Stimulated activated memory B cell treated with anti-CD40 and anti-IgM and Interleukin-4, amounts not matched to agents 10 μg/mL and 1 μg/mL and 100 μg/mL, for 72 hours (primary cell): ENCODE measurements at regions not wholly inside any gene's neighbourhood (a gene's known extent, or its start where the extent isn't known, plus 50 kb on each side); places are given as distances from the start of the nearest gene placed in this dataset.
"Not testable (repeated sequence)": the region's sequence is repeated elsewhere in the genome, so short reads cannot be mapped to it uniquely, and the experiment has no call there.

Experiments used
- ATAC-seq: fragments of 150-1000 bp; cut with Tn5 transposase; 2 replicates; pipeline ENCODE4 v1.10.0; 2021
- H3K27ac Mint-ChIP-seq: one replicate; pipeline ENCODE4 v1.8.0; 2022; ENCODE audit warnings: mild to moderate bottlenecking, mixed read lengths
- H3K27me3 Mint-ChIP-seq: one replicate; pipeline ENCODE4 v1.8.0; 2022; ENCODE audit warnings: mixed read lengths
- H3K36me3 Mint-ChIP-seq: one replicate; pipeline ENCODE4 v1.8.0; 2022; ENCODE audit warnings: mixed read lengths
- H3K4me1 Mint-ChIP-seq: one replicate; pipeline ENCODE4 v1.8.0; 2022; ENCODE audit warnings: mixed read lengths
- H3K4me3 Mint-ChIP-seq: one replicate; pipeline ENCODE4 v1.8.0; 2022; ENCODE audit warnings: mild to moderate bottlenecking, moderate library complexity, mixed read lengths
- H3K9me3 Mint-ChIP-seq: one replicate; pipeline ENCODE4 v1.8.0; 2022; ENCODE audit warnings: mixed read lengths

DNA sequence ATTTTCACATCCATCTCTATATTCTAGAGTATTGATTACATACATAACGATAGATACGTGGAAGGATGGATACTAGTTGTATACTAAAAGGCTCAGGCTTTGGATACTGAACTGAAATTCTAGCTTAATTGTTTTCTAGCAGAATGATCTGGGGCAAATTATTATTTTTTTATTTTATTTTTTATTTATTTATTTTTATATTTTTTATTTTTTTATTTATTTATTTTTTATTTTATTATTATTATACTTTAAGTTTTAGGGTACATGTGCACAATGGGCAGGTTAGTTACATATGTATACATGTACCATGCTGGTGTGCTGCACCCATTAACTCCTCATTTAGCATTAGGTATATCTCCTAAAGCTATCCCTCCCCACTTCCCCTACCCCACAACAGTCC lies 432.6 kb upstream of the GRM7 start:
- peaks cover 12% of the 10 kb centered on the region for H3K27me3 Mint-ChIP-seq
- not testable (repeated sequence) for H3K4me3 Mint-ChIP-seq, H3K4me1 Mint-ChIP-seq, H3K27ac Mint-ChIP-seq, H3K36me3 Mint-ChIP-seq, ATAC-seq
- peaks cover 12% of the 10 kb centered on the region for H3K9me3 Mint-ChIP-seq

DNA sequence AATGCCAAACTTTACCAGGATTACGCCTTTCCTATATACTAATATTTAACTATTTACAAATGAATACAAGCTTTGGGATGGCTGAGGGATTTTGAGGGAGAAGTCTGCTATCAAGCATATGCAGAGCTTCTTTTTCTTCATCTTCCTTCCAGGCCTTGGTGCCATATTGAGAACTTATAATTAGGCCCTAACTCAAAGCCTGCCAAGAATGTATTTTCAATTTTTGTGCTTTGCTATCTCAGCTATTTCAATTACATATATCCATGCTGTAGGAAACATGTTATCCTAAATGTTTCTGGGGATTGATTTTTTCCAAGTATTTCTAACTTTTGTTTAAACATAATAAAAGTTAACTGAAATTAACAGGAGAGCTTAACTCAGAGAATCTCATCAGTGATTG lies 425.0 kb upstream of the GRM7 start:
- Mint-ChIP-seq H3K27ac (no peak overlapping the region), H3K4me3 (no peak overlapping the region), H3K4me1 (no peaks in the 10 kb centered on the region), H3K27me3 (peaks cover 20% of the 10 kb centered on the region), H3K36me3 (no peaks in the 10 kb centered on the region), H3K9me3 (no peaks in the 10 kb centered on the region)
- ATAC-seq = no peak

DNA sequence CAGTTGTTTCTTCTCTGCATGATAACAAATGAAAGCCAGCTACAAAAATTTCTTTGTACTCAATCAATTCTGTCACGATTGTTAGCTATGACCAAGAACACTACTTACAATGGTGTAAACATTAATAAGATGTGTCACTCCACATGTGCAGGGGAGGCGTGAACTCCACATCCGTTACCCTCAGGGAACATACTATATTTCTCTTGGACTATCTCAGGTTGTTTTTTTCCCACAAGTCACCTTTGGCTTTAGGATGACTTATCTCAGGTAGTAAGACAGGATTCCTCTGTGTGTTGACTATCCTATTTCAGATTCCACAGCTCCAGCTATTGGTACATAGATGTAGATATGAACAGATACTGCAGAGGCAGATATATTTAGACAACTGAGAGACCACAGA lies 423.3 kb upstream of the GRM7 start:
- Mint-ChIP-seq H3K4me1 (no peaks in the 10 kb centered on the region), H3K4me3 (no peak overlapping the region), H3K36me3 (no peaks in the 10 kb centered on the region), H3K27ac (no peak overlapping the region), H3K27me3 (peaks cover 14% of the 10 kb centered on the region), H3K9me3 (no peaks in the 10 kb centered on the region)
- no peak for ATAC-seq

DNA sequence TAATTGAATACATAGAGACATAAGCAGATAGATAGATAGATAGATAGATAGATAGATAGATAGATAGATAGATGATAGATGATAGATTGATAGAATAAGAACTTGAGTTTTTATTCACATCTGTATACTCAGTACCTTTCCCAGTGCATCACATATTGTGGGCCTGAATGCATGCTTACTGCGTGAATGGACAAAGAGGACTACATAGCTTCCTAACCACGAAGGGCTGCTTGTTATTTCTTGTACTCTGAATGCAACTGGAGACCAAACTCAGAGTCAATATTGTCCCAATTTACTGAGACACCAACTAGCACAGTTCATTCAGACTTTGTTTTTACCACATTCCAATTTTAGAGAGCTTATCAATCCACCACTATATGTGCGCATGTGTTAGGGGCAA lies 422.9 kb upstream of the GRM7 start:
- H3K9me3 Mint-ChIP-seq = no peaks in the 10 kb centered on the region
- no peak for ATAC-seq
- H3K36me3 Mint-ChIP-seq = no peaks in the 10 kb centered on the region
- no peaks in the 10 kb centered on the region for H3K4me1 Mint-ChIP-seq
- H3K4me3 Mint-ChIP-seq = no peak overlapping the region
- H3K27ac Mint-ChIP-seq = no peak overlapping the region
- peaks cover 10% of the 10 kb centered on the region for H3K27me3 Mint-ChIP-seq

DNA sequence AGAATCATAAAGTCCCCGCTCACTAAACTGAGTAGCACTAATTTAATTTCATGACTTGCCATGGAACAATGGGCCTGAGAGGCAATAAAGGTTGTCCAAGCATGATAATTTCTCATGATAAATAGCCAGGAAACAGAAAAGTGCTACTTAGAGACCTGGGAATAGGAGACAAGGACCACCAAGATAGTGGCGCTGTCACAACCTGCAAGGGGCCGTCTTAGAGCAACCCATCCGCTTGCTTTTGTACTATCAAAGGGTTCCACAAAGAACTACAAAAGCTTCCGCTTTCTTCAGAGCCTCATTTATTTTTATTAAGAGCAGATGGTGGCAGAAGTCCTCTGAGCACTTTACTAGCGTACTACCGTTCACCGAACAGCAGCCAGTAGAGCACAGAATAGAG lies 421.7 kb upstream of the GRM7 start:
- Mint-ChIP-seq H3K9me3 (no peaks in the 10 kb centered on the region), H3K4me1 (no peaks in the 10 kb centered on the region)
- no peak for ATAC-seq

DNA sequence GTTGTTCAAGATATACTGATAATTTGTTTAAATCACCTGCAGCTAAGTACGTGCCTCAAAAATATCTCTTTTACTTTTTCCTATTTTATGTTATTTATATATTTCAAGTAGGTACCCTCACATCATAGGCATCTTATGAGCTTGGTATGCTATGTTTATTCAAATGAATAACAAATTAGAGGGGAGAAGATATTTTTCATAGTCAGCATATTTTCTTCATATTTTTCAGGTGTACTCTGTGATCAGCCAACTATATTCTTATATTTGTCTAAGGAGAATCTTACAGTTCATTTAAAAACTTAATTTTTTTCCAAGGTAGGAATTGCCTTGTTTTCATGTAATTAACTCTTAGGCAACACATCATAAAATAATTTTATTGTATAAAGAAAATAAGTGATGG lies 421.1 kb upstream of the GRM7 start:
- Mint-ChIP-seq H3K27ac (no peak overlapping the region), H3K4me1 (no peaks in the 10 kb centered on the region), H3K36me3 (no peaks in the 10 kb centered on the region), H3K9me3 (no peaks in the 10 kb centered on the region), H3K4me3 (no peak overlapping the region), H3K27me3 (peaks cover 8% of the 10 kb centered on the region)
- ATAC-seq = no peak

More for the DNA sequence above, 421.7 kb upstream of the GRM7 start:
- Mint-ChIP-seq H3K36me3 (no peaks in the 10 kb centered on the region), H3K4me3 (no peak overlapping the region), H3K27ac (no peak overlapping the region), H3K27me3 (peaks cover 8% of the 10 kb centered on the region)

DNA sequence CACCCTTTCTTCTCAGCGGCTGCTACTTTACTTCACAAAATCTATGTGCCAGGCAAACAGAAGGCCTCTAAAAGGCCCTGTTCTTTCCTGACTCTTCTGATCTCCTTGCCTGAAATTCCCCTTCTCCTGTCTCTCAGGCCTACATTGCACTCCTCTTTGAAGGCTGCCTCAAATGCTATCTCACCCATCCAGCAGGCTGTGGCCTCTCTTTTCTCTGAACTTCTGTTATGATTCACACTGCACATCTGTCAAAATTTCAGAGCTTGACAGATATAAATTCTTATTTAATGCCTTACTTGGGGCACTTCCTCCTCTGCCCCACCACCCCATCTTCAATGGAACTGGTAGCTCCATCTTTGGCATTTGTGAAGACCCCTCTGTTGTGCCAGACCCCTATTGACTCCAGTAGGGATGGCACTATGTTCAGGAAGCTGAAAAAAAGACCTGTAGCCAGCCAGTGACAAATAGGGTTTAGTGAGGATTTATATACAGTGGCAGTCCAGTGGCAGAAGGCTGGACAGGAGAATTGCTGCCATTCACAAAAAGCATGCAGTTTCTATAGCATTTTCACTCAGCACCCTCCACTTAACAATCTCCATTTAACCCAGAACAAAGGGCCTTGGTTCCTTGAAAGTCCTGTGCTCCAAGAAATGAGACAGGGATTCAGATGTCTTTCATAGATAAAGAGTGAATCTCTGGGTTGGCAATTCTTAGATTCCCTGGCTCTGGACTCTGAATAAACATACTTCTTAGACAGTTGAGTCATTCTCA lies 415.8 kb upstream of the GRM7 start:
- Mint-ChIP-seq H3K27ac (no peak overlapping the region), H3K27me3 (no peaks in the 10 kb centered on the region), H3K4me1 (peaks cover 12% of the 10 kb centered on the region), H3K36me3 (no peaks in the 10 kb centered on the region), H3K4me3 (no peak overlapping the region), H3K9me3 (no peaks in the 10 kb centered on the region)
- ATAC-seq = no peak

DNA sequence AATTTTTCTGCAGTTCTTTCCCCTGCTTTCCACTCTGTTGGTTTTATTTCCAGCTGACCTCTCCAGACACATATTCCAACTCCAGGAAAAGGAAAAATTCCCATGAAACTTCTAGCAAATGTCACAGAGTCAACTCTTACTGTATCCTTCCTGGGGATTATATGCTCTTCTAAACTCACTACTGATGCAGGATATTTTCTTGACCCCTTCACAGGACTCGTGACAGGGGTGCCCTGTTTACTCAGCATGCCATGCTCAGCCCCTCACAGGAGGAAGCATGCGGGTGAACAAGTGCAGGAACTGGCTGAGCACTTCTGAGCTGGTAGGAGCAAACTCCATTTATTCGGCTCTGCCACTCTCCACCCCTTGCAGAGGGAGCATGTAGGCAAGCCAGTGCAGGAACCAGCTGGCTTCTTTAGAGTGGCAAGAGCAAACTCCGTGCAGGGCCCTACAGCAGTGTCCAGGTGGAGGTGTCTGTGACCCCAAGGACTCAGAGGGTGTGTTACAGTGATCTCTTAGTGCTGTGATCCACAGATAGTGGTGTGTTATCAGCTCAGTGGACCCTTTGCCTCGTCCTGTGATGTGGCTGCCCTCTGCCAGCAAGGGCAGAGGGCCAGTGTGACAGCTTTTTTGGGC lies 413.6 kb upstream of the GRM7 start:
- no peak for ATAC-seq
- Mint-ChIP-seq H3K27ac (no peak overlapping the region), H3K4me3 (no peak overlapping the region), H3K4me1 (peaks cover 12% of the 10 kb centered on the region), H3K9me3 (no peaks in the 10 kb centered on the region), H3K27me3 (no peaks in the 10 kb centered on the region), H3K36me3 (no peaks in the 10 kb centered on the region)

DNA sequence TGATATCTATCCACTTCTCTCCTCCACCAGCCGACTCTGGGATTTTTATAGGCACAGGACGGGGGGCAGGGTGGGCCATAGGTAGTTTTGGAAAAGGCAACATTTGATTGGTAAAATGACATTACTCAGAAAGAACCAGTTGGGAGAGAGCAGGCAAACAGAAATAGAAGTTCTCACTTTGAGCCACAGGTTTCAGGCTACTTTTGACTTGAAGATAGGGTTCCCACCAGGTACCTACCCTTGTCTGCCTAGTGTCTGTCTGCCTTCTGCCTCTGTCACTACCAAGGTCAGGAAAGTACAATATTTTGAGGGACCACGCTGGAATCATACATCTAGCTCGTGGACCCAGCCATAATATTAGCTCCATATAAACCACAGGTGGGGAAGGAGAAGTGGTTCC lies 412.9 kb upstream of the GRM7 start:
- Mint-ChIP-seq H3K36me3 (no peaks in the 10 kb centered on the region), H3K4me3 (no peak overlapping the region), H3K27ac (no peak overlapping the region), H3K27me3 (no peaks in the 10 kb centered on the region), H3K9me3 (no peaks in the 10 kb centered on the region), H3K4me1 (peaks cover 12% of the 10 kb centered on the region)
- no peak for ATAC-seq

DNA sequence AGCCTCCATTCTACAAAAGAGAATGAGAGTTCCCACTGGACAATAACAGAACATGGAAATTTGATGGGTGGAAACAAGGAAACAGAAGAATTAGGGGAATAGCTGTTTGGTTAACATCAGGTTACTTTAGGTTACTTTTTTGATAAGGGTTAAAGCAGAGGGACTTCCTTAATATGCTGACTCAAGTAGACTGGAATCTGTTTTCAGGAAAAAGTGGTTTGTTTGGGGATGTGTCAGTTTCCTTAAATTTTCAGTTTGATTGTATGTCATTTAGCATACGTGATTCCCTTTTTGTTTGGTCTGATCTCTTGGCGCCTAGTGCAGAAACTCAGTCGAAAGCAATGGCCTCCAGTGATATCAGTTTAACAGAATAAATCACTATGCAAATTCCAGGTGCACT lies 411.8 kb upstream of the GRM7 start:
- H3K27me3 Mint-ChIP-seq = no peaks in the 10 kb centered on the region
- H3K4me3 Mint-ChIP-seq = no peak overlapping the region
- ATAC-seq = no peak
- H3K36me3 Mint-ChIP-seq = no peaks in the 10 kb centered on the region
- peaks cover 12% of the 10 kb centered on the region for H3K4me1 Mint-ChIP-seq
- no peaks in the 10 kb centered on the region for H3K9me3 Mint-ChIP-seq
- H3K27ac Mint-ChIP-seq = no peak overlapping the region

DNA sequence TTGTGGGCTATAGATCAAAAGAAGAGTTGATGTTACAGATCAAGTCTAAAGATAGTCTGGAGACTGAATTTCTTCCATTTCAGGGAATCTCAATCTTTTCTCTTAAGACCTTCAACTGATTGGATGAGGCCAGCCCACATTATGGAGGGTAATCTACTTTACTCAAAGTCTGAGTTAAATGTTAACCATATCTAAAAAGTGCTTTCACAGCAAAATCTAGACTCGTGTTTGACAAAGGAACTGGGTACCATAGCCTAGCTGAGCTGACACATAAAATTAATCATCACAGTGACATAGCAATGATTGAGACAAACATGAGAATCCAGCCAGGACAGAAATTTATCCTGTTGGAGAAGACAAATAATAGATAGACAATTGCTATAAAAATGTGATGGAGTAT lies 407.9 kb upstream of the GRM7 start:
- no peak for ATAC-seq
- Mint-ChIP-seq H3K27me3 (no peaks in the 10 kb centered on the region), H3K27ac (no peak overlapping the region), H3K4me3 (no peak overlapping the region), H3K36me3 (no peaks in the 10 kb centered on the region), H3K4me1 (no peaks in the 10 kb centered on the region), H3K9me3 (no peaks in the 10 kb centered on the region)

DNA sequence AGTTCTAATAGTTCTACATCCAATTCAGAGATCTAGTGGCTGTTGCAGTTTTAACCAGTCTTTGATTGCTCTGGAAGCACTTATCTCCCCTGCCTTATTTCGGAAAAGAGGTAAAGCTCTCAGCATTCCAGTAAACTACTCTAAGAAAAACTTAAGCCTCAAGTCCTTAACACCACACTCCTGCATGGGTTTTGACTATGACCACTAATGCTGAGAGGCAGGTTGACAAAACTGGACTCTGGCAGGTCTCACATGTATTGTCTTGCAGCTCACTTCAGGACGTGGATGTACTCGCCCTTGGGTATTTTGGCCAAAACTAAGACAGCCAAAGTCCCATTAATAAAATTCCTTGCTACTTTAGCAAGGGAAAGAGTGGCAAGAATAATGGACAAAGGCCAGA lies 405.9 kb upstream of the GRM7 start:
- H3K4me1 Mint-ChIP-seq = no peaks in the 10 kb centered on the region
- no peak for ATAC-seq
- H3K27me3 Mint-ChIP-seq = no peaks in the 10 kb centered on the region
- H3K4me3 Mint-ChIP-seq = no peak overlapping the region
- H3K36me3 Mint-ChIP-seq = no peaks in the 10 kb centered on the region
- H3K27ac Mint-ChIP-seq = no peak overlapping the region
- no peaks in the 10 kb centered on the region for H3K9me3 Mint-ChIP-seq

DNA sequence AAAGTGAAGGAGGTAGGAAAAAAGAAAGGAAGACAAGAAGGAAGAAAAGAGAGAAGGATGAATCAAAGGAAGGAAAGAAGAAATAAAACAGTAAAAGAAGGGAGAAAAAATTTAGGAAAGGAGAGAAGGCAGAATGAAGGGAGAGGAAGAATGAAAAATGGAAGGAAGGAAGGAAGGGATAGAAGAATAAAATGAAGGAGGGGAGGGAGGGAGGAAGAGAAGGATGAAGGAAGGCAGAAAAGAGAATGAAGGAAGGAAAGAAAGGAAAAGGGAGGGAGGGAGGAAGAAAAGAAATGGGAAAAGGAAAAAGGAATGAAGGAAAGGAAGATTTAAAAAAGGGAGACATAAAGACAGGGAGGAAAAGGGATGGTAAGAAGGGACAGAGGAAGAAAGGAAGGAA lies 393.7 kb upstream of the GRM7 start:
- H3K4me1 Mint-ChIP-seq = no peaks in the 10 kb centered on the region

DNA sequence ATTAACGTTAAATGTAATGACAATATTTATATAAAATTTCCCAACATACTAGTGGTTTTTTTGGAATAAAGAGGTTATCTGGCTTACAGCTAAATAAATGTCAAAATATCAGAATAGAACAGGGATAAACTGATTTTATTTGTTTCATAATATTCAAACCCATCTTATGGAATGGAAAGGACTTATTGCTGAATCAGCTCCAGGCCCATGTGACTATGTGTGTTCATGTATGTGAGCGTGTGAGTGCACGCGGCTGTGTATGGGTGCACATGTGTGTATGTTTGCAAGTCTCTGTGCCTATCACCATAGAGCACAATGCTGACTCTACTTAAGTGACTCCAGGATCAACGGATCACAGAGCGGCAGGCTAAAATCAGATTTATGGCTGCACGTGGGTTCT lies 392.3 kb upstream of the GRM7 start:
- no peaks in the 10 kb centered on the region for H3K9me3 Mint-ChIP-seq
- H3K4me1 Mint-ChIP-seq = no peaks in the 10 kb centered on the region
- peaks cover 12% of the 10 kb centered on the region for H3K27me3 Mint-ChIP-seq
- ATAC-seq = no peak
- no peaks in the 10 kb centered on the region for H3K36me3 Mint-ChIP-seq
- no peak overlapping the region for H3K4me3 Mint-ChIP-seq
- H3K27ac Mint-ChIP-seq = no peak overlapping the region

More for the DNA sequence above, 393.7 kb upstream of the GRM7 start:
- H3K27ac Mint-ChIP-seq = no peak overlapping the region
- no peak for ATAC-seq
- H3K4me3 Mint-ChIP-seq = no peak overlapping the region
- peaks cover 12% of the 10 kb centered on the region for H3K27me3 Mint-ChIP-seq
- H3K9me3 Mint-ChIP-seq = peaks cover 3% of the 10 kb centered on the region
- H3K36me3 Mint-ChIP-seq = no peaks in the 10 kb centered on the region

DNA sequence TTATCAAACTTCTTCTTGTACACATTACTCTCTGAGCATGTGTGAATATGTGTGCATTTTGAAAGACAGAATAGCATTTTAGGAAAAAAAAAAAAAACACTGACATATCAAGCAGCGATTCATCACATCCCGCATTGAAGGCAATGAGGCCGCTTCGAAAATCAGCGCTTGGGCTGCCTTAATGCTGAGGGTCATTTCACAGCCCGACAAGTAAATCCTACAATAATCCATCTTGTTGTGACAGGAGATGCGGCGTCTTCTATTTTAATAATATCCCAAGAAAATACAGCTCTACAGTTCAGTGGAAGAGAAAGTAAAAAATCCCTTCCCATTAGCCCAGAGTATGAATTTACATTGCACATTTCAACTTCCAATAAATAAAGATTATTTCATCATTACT lies 389.2 kb upstream of the GRM7 start:
- Mint-ChIP-seq H3K27ac (no peak overlapping the region), H3K4me3 (no peak overlapping the region), H3K9me3 (no peaks in the 10 kb centered on the region), H3K36me3 (no peaks in the 10 kb centered on the region), H3K27me3 (peaks cover 10% of the 10 kb centered on the region), H3K4me1 (no peaks in the 10 kb centered on the region)
- no peak for ATAC-seq

DNA sequence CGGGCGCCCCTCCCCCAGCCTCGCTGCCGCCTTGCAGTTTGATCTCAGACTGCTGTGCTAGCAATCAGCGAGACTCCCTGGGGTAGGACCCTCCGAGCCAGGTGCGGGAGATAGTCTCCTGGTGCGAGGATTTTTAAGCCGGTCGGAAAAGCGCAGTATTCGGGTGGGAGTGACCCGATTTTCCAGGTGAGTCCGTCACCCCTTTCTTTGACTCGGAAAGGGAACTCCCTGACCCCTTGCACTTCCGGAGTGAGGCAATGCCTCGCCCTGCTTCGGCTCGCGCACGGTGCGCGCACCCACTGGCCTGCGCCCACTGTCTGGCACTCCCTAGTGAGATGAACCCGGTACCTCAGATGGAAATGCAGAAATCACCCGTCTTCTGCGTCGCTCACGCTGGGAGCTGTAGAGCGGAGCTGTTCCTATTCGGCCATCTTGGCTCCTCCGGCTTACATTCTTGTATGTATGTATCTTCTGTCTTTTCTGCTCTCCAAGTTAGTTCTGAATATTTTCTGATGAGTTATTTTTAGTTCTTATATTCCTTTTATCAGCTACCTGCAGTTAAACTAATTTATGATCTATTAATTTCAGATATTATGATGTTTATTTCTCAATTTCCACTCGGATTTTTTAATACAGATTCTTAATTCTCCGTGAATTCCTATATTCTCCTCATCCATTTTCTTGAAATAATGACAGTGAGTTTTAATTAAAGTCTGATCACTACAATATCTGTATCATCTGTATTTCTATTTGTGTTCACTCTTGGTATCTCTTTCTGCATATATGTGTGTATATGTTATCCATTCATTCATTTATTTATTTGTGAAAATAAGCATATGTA lies 370.2 kb upstream of the GRM7 start:
- H3K9me3 Mint-ChIP-seq, ATAC-seq, H3K4me3 Mint-ChIP-seq, H3K4me1 Mint-ChIP-seq, H3K27me3 Mint-ChIP-seq, H3K27ac Mint-ChIP-seq, H3K36me3 Mint-ChIP-seq: not testable (repeated sequence)
